Loucy (cell line): ENCODE measurements at regions not wholly inside any gene's neighbourhood (a gene's known extent, or its start where the extent isn't known, plus 50 kb on each side); places are given as distances from the start of the nearest gene placed in this dataset.

Experiments
- H2AFZ ChIP-seq: fragments of 200-600 bp; sonication (generic); 2 replicates; pipeline ENCODE4 v1.6.0; 2016; ENCODE audit warnings: antibody characterized with exemption, mild to moderate bottlenecking, low read length, moderate library complexity
- H3F3A ChIP-seq: fragments of 200-600 bp; 2 replicates; pipeline ENCODE4 v1.6.0; 2016; ENCODE audit warnings: antibody characterized with exemption, low read depth, mild to moderate bottlenecking
- H3K27me3 ChIP-seq: fragments of 200-600 bp; sonication (generic); 2 replicates; pipeline ENCODE4 v1.6.1; 2014; ENCODE audit warnings: low read length, mild to moderate bottlenecking; ENCODE audit not compliant: insufficient read depth, poor library complexity, severe bottlenecking
- H3K36me3 ChIP-seq: fragments of 200-600 bp; sonication (generic); 2 replicates; pipeline ENCODE4 v1.6.1; 2016; ENCODE audit warnings: low read length; ENCODE audit not compliant: insufficient read depth
- H3K4me1 ChIP-seq: fragments of 200-600 bp; sonication (generic); 2 replicates; pipeline ENCODE4 v1.5.1; 2014; ENCODE audit warnings: low read length, mild to moderate bottlenecking; ENCODE audit not compliant: insufficient read depth, poor library complexity, severe bottlenecking
- H3K4me2 ChIP-seq: fragments of 200-600 bp; sonication (generic); 2 replicates; pipeline ENCODE4 v1.6.0; 2014; ENCODE audit warnings: antibody characterized with exemption, low read length, low read depth, mild to moderate bottlenecking; ENCODE audit not compliant: poor library complexity, severe bottlenecking
- H3K4me3 ChIP-seq: fragments of 200-600 bp; sonication (generic); 2 replicates; pipeline ENCODE4 v1.5.1; 2014; ENCODE audit warnings: low read length, mild to moderate bottlenecking, mixed read lengths; ENCODE audit not compliant: poor library complexity, severe bottlenecking
- H3K79me2 ChIP-seq: fragments of 200-600 bp; sonication (generic); 2 replicates; pipeline ENCODE4 v1.6.1; 2014; ENCODE audit warnings: low read length; ENCODE audit not compliant: insufficient read depth
- H3K9ac ChIP-seq: fragments of 200-600 bp; sonication (generic); 2 replicates; pipeline ENCODE4 v1.6.0; 2014; ENCODE audit warnings: mild to moderate bottlenecking, low read depth, low read length, moderate library complexity; ENCODE audit not compliant: poor library complexity, severe bottlenecking
- H3K9me2 ChIP-seq: fragments of 200-600 bp; sonication (generic); replicated peaks from 2 replicates; pipeline ENCODE4 v1.6.1; 2016; ENCODE audit warnings: low read depth, low read length, mixed read lengths
- H3K9me3 ChIP-seq: fragments of 200-600 bp; sonication (generic); 2 replicates; pipeline ENCODE4 v1.6.1; 2014; ENCODE audit warnings: mild to moderate bottlenecking, antibody characterized with exemption, low read length, low read depth; ENCODE audit not compliant: insufficient read depth
- H4K20me1 ChIP-seq: fragments of 200-600 bp; sonication (generic); 2 replicates; pipeline ENCODE4 v1.6.0; 2014; ENCODE audit warnings: antibody characterized with exemption, low read length, mild to moderate bottlenecking; ENCODE audit not compliant: insufficient read depth, poor library complexity, severe bottlenecking
- CTCF ChIP-seq: fragments of 200-600 bp; sonication (generic); conservative IDR thresholded peaks from 2 replicates; pipeline ENCODE4 v1.5.1; 2014; ENCODE audit warnings: mild to moderate bottlenecking, antibody characterized with exemption, low read length
- EZH2phosphoT487 ChIP-seq: fragments of 200-600 bp; IDR thresholded peaks from 2 replicates; pipeline ENCODE4 v1.6.1; 2018; ENCODE audit warnings: antibody characterized with exemption, mild to moderate bottlenecking, moderate library complexity, borderline replicate concordance

GRCh38 chr12:69015831-69016230, 82.9 kb upstream of the CPM start:
- Histone ChIP-seq H4K20me1 (no peaks in the 10 kb centered on the region), H3K79me2 (no peaks in the 10 kb centered on the region), H3K4me1 (no peaks in the 10 kb centered on the region), H3K36me3 (no peaks in the 10 kb centered on the region), H3K9me3 (no peaks in the 10 kb centered on the region), H3K9ac (no peak overlapping the region), H2AFZ (no peak overlapping the region), H3K27me3 (no peaks in the 10 kb centered on the region), H3K9me2 (no peaks in the 10 kb centered on the region), H3K4me3 (no peak overlapping the region), H3K4me2 (no peak overlapping the region), H3F3A (no peaks in the 10 kb centered on the region)
- TF ChIP-seq EZH2phosphoT487 (no peak), CTCF (no peak)

- TF ChIP-seq EZH2phosphoT487 (no peak), CTCF (no peak)
- Histone ChIP-seq H3K9me3 (no peaks in the 10 kb centered on the region), H3K4me3 (no peak overlapping the region)
Observed at GRCh38 chr12:69019082-69019481, 86.1 kb upstream of the CPM start.

GRCh38 chr12:69019910-69020309, 86.9 kb upstream of the CPM start:
- Histone ChIP-seq H3K36me3 (no peaks in the 10 kb centered on the region), H3K9me3 (no peaks in the 10 kb centered on the region), H2AFZ (no peak overlapping the region), H4K20me1 (no peaks in the 10 kb centered on the region), H3K9ac (no peak overlapping the region), H3K79me2 (no peaks in the 10 kb centered on the region), H3K4me3 (no peak overlapping the region), H3K27me3 (no peaks in the 10 kb centered on the region), H3K4me2 (no peak overlapping the region), H3F3A (no peaks in the 10 kb centered on the region), H3K9me2 (no peaks in the 10 kb centered on the region), H3K4me1 (no peaks in the 10 kb centered on the region)
- TF ChIP-seq EZH2phosphoT487 (no peak), CTCF (no peak)

More at GRCh38 chr12:69019082-69019481, 86.1 kb upstream of the CPM start:
- Histone ChIP-seq H2AFZ (no peak overlapping the region), H3F3A (no peaks in the 10 kb centered on the region), H3K27me3 (no peaks in the 10 kb centered on the region), H3K9me2 (no peaks in the 10 kb centered on the region), H3K9ac (no peak overlapping the region), H3K4me2 (no peak overlapping the region), H3K36me3 (no peaks in the 10 kb centered on the region), H4K20me1 (no peaks in the 10 kb centered on the region), H3K4me1 (no peaks in the 10 kb centered on the region), H3K79me2 (no peaks in the 10 kb centered on the region)
